Cardiac fibroblast (primary cell): ENCODE measurements at regions not wholly inside any gene's neighbourhood (a gene's known extent, or its start where the extent isn't known, plus 50 kb on each side); places are given as distances from the start of the nearest gene placed in this dataset.
"Not testable (repeated sequence)": the region's sequence is repeated elsewhere in the genome, so short reads cannot be mapped to it uniquely, and the experiment has no call there.

Experiments used
- DNase-seq, 2 donors: peaks; one replicate each; pipeline versions ENCODE4 v3.0.0 to v3.0.0-alpha.2; 2010; ENCODE audit warnings: low read depth in 2 of 2
- H3K4me3 ChIP-seq, 2 donors: replicated peaks in 1 of 2; 1 replicate in 1 of 2; 2 replicates in 1 of 2; pipeline ENCODE4 v1.5.1; 2011; ENCODE audit warnings: low read depth in 2 of 2, low read length in 2 of 2, mild to moderate bottlenecking in 2 of 2, moderate library complexity in 1 of 2
- TF ChIP-seq, protein P1 (sequence below): IDR thresholded peaks from one replicate; pipeline ENCODE4 v1.5.1; 2011; ENCODE audit warnings: low read depth, mild to moderate bottlenecking, low read length, inconsistent platforms

- TF ChIP-seq, protein P1, sequence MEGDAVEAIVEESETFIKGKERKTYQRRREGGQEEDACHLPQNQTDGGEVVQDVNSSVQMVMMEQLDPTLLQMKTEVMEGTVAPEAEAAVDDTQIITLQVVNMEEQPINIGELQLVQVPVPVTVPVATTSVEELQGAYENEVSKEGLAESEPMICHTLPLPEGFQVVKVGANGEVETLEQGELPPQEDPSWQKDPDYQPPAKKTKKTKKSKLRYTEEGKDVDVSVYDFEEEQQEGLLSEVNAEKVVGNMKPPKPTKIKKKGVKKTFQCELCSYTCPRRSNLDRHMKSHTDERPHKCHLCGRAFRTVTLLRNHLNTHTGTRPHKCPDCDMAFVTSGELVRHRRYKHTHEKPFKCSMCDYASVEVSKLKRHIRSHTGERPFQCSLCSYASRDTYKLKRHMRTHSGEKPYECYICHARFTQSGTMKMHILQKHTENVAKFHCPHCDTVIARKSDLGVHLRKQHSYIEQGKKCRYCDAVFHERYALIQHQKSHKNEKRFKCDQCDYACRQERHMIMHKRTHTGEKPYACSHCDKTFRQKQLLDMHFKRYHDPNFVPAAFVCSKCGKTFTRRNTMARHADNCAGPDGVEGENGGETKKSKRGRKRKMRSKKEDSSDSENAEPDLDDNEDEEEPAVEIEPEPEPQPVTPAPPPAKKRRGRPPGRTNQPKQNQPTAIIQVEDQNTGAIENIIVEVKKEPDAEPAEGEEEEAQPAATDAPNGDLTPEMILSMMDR = no peak
- no peak overlapping the region for H3K4me3 ChIP-seq
- DNase-seq = no peak
These were observed 114.6 kb upstream of the THBS2 start for GRCh38 chr6:169368200-169368599.

DNA sequence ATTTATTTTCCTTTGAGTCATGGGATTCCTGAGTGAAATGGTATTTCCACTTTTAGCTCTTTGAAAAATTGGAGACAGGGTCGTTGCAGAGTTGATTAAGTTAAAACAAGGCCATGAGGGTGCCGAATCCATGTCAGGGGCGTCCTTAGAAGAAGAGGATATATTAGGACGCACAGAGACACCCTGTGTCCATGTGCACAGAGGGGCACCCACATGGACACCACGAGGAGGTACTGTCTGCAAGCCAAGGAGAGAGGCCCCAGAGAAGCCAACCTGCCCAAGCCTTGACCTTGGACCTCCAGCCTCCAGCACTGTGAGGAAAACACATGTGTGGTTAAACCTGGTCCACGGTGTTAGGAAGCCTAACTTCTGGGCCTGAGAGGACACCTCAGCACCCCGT lies 113.9 kb upstream of the THBS2 start:
- TF ChIP-seq, protein P1 = no peak
- H3K4me3 ChIP-seq = no peak overlapping the region
- no peak for DNase-seq

- no peak for DNase-seq
- TF ChIP-seq, protein P1 = no peak
- H3K4me3 ChIP-seq = no peak overlapping the region
These were observed 112.7 kb upstream of the THBS2 start for GRCh38 chr6:169366258-169366901.

DNA sequence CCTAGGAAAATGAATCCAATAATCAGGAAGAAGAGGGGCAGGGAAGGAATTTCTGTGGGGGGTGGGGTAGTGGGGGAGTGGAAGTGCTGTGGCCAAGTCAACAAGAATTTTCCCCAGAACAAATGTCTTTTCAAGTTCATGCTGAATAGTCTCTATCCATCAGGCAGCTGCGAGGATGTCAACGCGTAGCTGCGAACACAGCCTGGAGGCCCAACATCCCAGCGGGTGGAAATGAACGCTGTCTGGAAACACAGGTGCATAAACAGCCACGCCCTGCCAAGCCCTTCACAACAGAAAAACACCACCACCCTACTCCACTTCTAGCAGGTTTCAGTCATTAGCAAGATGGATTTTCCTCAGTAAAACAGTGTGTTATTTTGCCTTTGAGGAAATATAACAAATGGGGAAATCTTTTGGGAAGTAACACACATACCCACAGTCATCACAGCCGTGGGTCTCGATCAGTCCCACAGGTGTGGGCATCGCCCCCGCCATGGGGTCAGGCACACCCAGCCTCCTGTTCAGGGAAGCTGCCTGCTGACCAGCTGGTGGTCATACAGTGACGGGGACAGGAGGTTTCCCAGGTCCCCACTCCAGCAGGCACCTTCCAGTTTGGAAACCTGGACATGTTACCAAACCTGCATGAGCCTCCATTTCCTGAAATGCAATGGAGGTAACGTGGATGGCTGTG lies 112.1 kb upstream of the THBS2 start:
- DNase-seq = no peak
- no peak overlapping the region for H3K4me3 ChIP-seq
- TF ChIP-seq, protein P1 = no peak

- DNase-seq = peak in 1 of 2 donors; percentile 28
- TF ChIP-seq, protein P1 = no peak
- H3K4me3 ChIP-seq = no peak overlapping the region
These were observed 109.9 kb upstream of the THBS2 start for GRCh38 chr6:169363590-169363989.

- no peak overlapping the region for H3K4me3 ChIP-seq
- DNase-seq = peak in 1 of 2 donors; percentile 16
- TF ChIP-seq, protein P1 = no peak
These were observed 109.0 kb upstream of the THBS2 start for GRCh38 chr6:169362501-169363121.

- not testable (repeated sequence) for DNase-seq
These were observed 101.4 kb upstream of the THBS2 start for GRCh38 chr6:169355001-169355400.

More at GRCh38 chr6:169355001-169355400, 101.4 kb upstream of the THBS2 start:
- H3K4me3 ChIP-seq = not testable (repeated sequence)
